ENCODE measurements at regions not wholly inside any gene's neighbourhood (a gene's known extent, or its start where the extent isn't known, plus 50 kb on each side); places are given as distances from the start of the nearest gene placed in this dataset.
"Not testable (repeated sequence)": the region's sequence is repeated elsewhere in the genome, so short reads cannot be mapped to it uniquely, and the experiment has no call there.

GRCh38 chr3:102360183-102360860, 74.5 kb upstream of the ZPLD1 start:
- Mint-ChIP-seq H3K27me3 (ENCODE audit: insufficient read depth, unreplicated experiment) (no peaks in the 10 kb centered on the region), H3K4me3 (ENCODE audit: unreplicated experiment) (no peak overlapping the region), H3K27ac (ENCODE audit: low read depth, unreplicated experiment) (no peak overlapping the region), H3K4me1 (ENCODE audit: insufficient read depth, unreplicated experiment) (peaks cover 14% of the 10 kb centered on the region), H3K9me3 (ENCODE audit: unreplicated experiment) (peaks cover 13% of the 10 kb centered on the region), H3K36me3 (ENCODE audit: insufficient read depth, unreplicated experiment) (no peaks in the 10 kb centered on the region)
- no peak for TF ChIP-seq CTCF (IDR thresholded peaks at IDR 0.05; ENCODE audit: unreplicated experiment)
- ChIA-PET POLR2A (no interaction called here), CTCF (no interaction called here)
- intact Hi-C loops (cut with micrococcal nuclease), result no loop called here
- no peak for DNase-seq (ENCODE audit: unreplicated experiment)
- no TSS peak for BruUV-seq (replicated peaks)

GRCh38 chr3:102361101-102361500, 73.7 kb upstream of the ZPLD1 start:
- POLR2A ChIA-PET, result no interaction called here
- no peak for DNase-seq (ENCODE audit: unreplicated experiment)
- BruUV-seq (replicated peaks), result no TSS peak

GRCh38 chr3:102366116-102366515, 68.7 kb upstream of the ZPLD1 start:
- H3K4me1 Mint-ChIP-seq (ENCODE audit: insufficient read depth, unreplicated experiment); POLR2A ChIA-PET; H3K27me3 Mint-ChIP-seq (ENCODE audit: insufficient read depth, unreplicated experiment); intact Hi-C loops (cut with micrococcal nuclease); H3K4me3 Mint-ChIP-seq (ENCODE audit: unreplicated experiment); DNase-seq (ENCODE audit: unreplicated experiment); H3K36me3 Mint-ChIP-seq (ENCODE audit: insufficient read depth, unreplicated experiment); CTCF ChIA-PET; H3K27ac Mint-ChIP-seq (ENCODE audit: low read depth, unreplicated experiment); BruUV-seq (replicated peaks): not testable (repeated sequence)
- H3K9me3 Mint-ChIP-seq (ENCODE audit: unreplicated experiment), result peaks cover 16% of the 10 kb centered on the region

More at GRCh38 chr3:102361101-102361500, 73.7 kb upstream of the ZPLD1 start:
- no peaks in the 10 kb centered on the region for H3K27me3 Mint-ChIP-seq (ENCODE audit: insufficient read depth, unreplicated experiment)
- intact Hi-C loops (cut with micrococcal nuclease), result no loop called here
- no peaks in the 10 kb centered on the region for H3K36me3 Mint-ChIP-seq (ENCODE audit: insufficient read depth, unreplicated experiment)
- H3K9me3 Mint-ChIP-seq (ENCODE audit: unreplicated experiment), result peaks cover 16% of the 10 kb centered on the region
- no peak for TF ChIP-seq CTCF (IDR thresholded peaks at IDR 0.05; ENCODE audit: unreplicated experiment)
- H3K27ac Mint-ChIP-seq (ENCODE audit: low read depth, unreplicated experiment), result no peak overlapping the region
- peaks cover 6% of the 10 kb centered on the region for H3K4me1 Mint-ChIP-seq (ENCODE audit: insufficient read depth, unreplicated experiment)
- CTCF ChIA-PET, result interaction anchor here (0.6 to 0.8 kb wide), 2 partner anchors 132 to 182 kb away, joined by 3 read pairs; no protein-coding TSS in a partner anchor
- no peak overlapping the region for H3K4me3 Mint-ChIP-seq (ENCODE audit: unreplicated experiment)

- no TSS peak for BruUV-seq (replicated peaks)
- ChIA-PET CTCF (interaction anchor here (0.6 to 2.1 kb wide), 3 partner anchors 9 to 146 kb away, joined by 3 to 10 read pairs (median 3); no protein-coding TSS in a partner anchor), POLR2A (no interaction called here)
- H3K27me3 Mint-ChIP-seq (ENCODE audit: insufficient read depth, unreplicated experiment), result no peaks in the 10 kb centered on the region
- H3K9me3 Mint-ChIP-seq (ENCODE audit: unreplicated experiment), result peaks cover 7% of the 10 kb centered on the region
- H3K27ac Mint-ChIP-seq (ENCODE audit: low read depth, unreplicated experiment), result no peak overlapping the region
- no peak for TF ChIP-seq CTCF (IDR thresholded peaks at IDR 0.05; ENCODE audit: unreplicated experiment)
- no peak for DNase-seq (ENCODE audit: unreplicated experiment)
- H3K4me3 Mint-ChIP-seq (ENCODE audit: unreplicated experiment), result no peak overlapping the region
- H3K36me3 Mint-ChIP-seq (ENCODE audit: insufficient read depth, unreplicated experiment), result no peaks in the 10 kb centered on the region
- peaks cover 20% of the 10 kb centered on the region for H3K4me1 Mint-ChIP-seq (ENCODE audit: insufficient read depth, unreplicated experiment)
- intact Hi-C loops (cut with micrococcal nuclease), result no loop called here
Observed at GRCh38 chr3:102374863-102375634, 59.8 kb upstream of the ZPLD1 start.
